GM06990 (cell line): ENCODE measurements at regions not wholly inside any gene's neighbourhood (a gene's known extent, or its start where the extent isn't known, plus 50 kb on each side); places are given as distances from the start of the nearest gene placed in this dataset.

Source experiments
- DNase-seq: peaks from one replicate; pipeline ENCODE4 v3.0.0-alpha.2; 2011; ENCODE audit not compliant: insufficient read length; ENCODE audit errors: extremely low read depth
- H3K27me3 ChIP-seq: replicated peaks from 2 replicates; pipeline ENCODE4 v1.6.0; 2011; ENCODE audit warnings: low read length; ENCODE audit not compliant: control insufficient read depth, insufficient read depth
- H3K36me3 ChIP-seq: 2 replicates; pipeline ENCODE4 v1.5.1; 2011; ENCODE audit warnings: low read length; ENCODE audit not compliant: control insufficient read depth, insufficient read depth
- H3K4me3 ChIP-seq: replicated peaks from 2 replicates; pipeline ENCODE4 v1.5.1; 2011; ENCODE audit warnings: low read depth, mild to moderate bottlenecking, control low read depth, low read length
- CTCF ChIP-seq: IDR thresholded peaks from 2 replicates; pipeline ENCODE4 v1.5.1; 2011; ENCODE audit warnings: low read length, control low read depth, mild to moderate bottlenecking, inconsistent platforms; ENCODE audit not compliant: insufficient read depth, poor library complexity, severe bottlenecking

- Histone ChIP-seq H3K4me3 (no peak overlapping the region), H3K36me3 (no peaks in the 10 kb centered on the region), H3K27me3 (no peaks in the 10 kb centered on the region; the same call in 1 of the 2 replicates)
- TF ChIP-seq CTCF: peak; percentile 82
- DNase-seq: no peak
Measured at GRCh38 chr2:60641811-60642788, 88.6 kb upstream of the BCL11A start.

- no peak for DNase-seq
- H3K4me3 ChIP-seq: no peak overlapping the region
- no peak for TF ChIP-seq CTCF
- H3K36me3 ChIP-seq: no peaks in the 10 kb centered on the region
- no peaks in the 10 kb centered on the region; the same call in none of the 2 replicates for H3K27me3 ChIP-seq
Measured at GRCh38 chr2:60643747-60644146, 90.3 kb upstream of the BCL11A start.

- Histone ChIP-seq H3K27me3 (no peaks in the 10 kb centered on the region; the same call in none of the 2 replicates), H3K4me3 (no peak overlapping the region), H3K36me3 (no peaks in the 10 kb centered on the region)
- DNase-seq: no peak
- TF ChIP-seq CTCF: no peak
Measured at GRCh38 chr2:60644951-60645350, 91.5 kb upstream of the BCL11A start.

GRCh38 chr2:60648191-60648590, 94.7 kb upstream of the BCL11A start:
- Histone ChIP-seq H3K4me3 (no peak overlapping the region), H3K36me3 (no peaks in the 10 kb centered on the region), H3K27me3 (no peaks in the 10 kb centered on the region; the same call in 1 of the 2 replicates)
- TF ChIP-seq CTCF: no peak
- DNase-seq: no peak

DNA sequence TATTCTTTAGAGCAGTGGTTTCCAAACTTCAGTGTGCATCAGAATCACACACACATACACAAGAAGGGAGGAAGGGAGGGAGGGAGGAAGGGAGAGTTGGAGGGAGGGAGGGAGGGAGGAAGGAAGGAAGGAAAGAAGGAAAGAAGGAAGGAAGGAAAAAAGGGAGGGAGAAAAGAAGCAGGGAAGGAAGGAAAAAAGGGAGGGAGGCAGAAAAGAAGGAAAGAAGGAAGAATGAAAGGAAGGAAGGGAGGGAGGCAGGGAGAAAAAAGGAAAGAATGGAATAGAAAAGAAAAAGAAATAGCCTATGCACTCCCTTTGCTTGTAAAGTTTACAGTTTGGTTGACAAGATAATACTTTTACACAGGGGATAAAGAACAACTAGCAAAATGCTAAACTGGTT, 96.3 kb upstream of the BCL11A start:
- DNase-seq: no peak
- Histone ChIP-seq H3K36me3 (no peaks in the 10 kb centered on the region), H3K27me3 (no peaks in the 10 kb centered on the region; the same call in none of the 2 replicates), H3K4me3 (no peak overlapping the region)
- TF ChIP-seq CTCF: no peak
